ENCODE measurements at regions not wholly inside any gene's neighbourhood (a gene's known extent, or its start where the extent isn't known, plus 50 kb on each side); places are given as distances from the start of the nearest gene placed in this dataset.

DNA sequence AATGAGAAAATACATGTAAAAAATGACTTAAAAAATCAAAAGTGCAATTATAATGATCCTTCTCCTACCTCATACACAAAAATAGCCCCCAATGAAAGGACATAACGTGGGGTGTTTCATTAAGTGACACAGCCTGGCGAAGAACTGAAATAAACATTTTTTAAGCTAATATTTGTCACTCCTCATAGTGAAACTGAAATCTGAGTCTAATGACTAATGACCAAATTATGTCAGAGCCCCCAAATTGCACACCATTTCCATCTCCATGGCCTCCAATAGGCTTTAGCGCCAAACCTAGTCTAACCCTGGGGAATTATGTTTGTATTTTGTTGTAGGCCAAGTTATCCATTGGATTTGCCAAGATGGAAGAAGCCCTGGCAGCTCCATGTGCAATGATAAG lies 119.1 kb downstream of the WT1 start:
- DNase-seq, result no peak

DNA sequence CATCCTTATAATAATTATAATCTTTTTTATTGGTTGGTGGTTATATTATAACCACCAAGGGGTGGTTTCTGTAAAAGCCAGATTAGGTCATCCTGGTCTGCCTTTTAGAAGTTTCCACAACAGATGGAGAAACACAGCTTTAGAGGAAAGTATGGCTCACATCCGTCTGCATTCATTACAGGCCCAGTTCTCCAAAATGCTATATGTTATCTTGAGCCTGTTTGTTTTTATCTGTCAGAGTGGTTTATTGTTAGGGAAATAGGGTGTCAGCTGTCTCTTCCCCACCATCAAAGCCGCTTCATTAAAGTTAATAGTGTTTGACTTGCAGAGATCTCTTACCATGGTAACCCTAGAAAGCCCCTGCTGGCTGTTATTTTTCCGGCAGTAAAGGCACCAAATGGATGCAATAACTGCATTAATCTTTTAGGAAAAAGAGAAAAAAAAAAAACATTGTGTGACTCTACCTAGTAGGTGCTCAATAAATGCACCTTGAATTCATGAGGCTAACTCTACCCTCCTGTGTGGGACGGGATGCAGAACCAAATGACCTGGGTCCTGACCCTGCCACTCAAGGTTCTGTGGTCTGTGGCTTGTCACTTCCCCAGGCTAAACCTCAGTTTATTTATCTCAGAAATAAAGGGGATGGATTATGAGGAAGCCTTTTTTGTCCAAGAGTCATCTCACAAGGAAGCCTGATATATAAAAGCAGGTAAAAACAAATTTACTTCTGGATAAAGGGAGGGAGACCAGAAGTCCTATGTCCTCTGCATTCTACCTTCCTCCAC lies 118.3 kb downstream of the WT1 start:
- DNase-seq, result no peak

DNA sequence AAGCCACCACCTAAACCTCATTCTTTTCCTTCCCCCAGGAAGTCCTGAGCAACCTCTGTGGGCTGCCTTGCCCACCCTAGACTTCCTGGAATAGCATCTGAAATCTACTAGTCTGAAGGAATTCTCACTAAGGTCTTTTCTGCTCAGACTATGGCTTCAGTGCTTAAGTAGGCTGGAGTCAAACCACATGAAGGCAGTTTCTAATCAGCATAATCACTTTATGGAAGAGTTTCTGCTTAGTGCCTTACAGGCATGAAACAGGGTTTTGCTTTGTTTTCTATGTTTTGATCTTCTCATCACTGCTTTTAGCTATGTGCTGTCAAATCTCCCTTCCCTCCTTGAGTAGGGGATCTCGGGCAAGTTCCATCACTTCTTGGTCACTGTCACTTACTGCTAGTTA lies 117.7 kb downstream of the WT1 start:
- no peak for DNase-seq

- peak in 1 of 58 donors; percentile 7 for DNase-seq
Measured at GRCh38 chr11:32318071-32319055, 117.0 kb downstream of the WT1 start.

GRCh38 chr11:32323814-32324130 lies 111.6 kb downstream of the WT1 start:
- no peak for DNase-seq

DNA sequence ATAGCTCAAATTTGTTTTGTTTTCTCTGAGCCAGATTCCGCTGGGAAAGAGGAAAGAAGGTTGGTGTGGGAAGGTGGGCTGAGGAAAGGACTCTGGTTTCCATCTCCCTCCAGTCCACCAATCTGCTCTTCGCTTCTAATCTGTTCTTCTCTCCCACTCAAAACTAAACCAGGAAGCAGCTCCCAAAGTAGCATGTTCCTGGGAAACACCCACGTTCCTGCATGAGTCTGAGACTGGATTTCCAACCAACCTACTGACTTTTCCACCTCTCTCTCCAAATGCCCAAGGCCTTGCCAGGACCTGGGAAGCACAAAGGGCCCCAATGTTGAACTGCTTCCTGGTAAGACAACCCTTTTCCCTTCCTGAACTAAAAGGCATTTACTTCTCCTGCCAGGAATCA lies 110.2 kb downstream of the WT1 start:
- no peak for DNase-seq

DNA sequence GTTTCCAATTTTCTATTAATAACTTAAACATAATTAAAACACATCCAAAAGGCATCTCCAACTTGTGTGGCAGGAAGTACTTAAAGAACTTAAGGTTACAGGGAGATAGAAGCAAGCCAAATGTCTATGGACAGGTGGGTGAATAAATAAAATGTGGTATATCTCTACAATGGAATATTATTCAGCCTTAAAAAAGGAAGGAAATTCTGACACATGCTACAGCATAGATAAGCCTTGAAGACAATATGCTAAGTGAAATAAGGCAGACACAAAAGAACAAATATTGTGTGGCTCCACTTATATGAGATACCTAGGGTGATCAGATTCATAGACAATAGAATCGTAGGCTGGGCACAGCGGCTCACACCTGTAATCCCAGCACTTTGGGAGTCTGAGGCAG lies 109.6 kb downstream of the WT1 start:
- no peak for DNase-seq

GRCh38 chr11:32326522-32326921 lies 108.8 kb downstream of the WT1 start:
- DNase-seq, result no peak

DNA sequence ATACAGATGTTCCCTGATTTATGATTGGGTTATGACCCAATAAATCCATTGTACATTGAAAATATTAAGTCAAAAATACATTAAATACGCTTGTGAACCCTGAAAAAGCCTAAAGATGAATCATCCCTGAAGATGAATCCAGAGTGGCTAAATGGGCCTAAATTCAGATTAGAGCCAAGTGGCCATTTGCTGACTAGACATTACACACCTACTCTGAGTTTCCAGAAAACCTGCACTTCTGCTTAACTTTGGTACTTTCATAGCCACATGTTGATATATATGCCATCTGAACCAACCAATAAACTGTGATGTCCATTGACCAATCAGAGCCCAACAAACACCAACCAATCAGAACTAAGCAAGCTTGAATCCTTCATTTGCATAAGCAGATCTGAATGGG lies 106.9 kb downstream of the WT1 start:
- no peak for DNase-seq

GRCh38 chr11:32331098-32331497 lies 104.2 kb downstream of the WT1 start:
- no peak for DNase-seq

DNA sequence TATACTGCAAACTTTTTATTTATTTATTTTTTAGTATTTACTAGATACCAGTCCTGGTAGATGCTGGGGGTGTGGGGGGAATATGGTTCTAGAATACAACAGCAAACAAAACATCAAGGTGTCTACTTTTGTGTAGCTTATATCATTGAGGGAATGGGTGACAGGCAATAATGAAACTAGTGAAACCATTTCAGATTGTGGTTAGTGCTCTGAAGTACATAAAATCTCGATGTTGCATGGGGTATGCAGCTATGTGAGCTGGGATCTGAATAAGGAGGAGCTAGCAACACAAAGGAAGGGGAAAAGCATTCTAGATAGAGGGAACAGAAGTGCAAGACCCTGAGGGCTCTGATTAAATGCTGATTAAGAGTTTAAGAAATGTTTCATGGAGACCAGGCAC lies 103.5 kb downstream of the WT1 start:
- no peak for DNase-seq

GRCh38 chr11:32332990-32333319 lies 102.4 kb downstream of the WT1 start:
- no peak for DNase-seq

DNA sequence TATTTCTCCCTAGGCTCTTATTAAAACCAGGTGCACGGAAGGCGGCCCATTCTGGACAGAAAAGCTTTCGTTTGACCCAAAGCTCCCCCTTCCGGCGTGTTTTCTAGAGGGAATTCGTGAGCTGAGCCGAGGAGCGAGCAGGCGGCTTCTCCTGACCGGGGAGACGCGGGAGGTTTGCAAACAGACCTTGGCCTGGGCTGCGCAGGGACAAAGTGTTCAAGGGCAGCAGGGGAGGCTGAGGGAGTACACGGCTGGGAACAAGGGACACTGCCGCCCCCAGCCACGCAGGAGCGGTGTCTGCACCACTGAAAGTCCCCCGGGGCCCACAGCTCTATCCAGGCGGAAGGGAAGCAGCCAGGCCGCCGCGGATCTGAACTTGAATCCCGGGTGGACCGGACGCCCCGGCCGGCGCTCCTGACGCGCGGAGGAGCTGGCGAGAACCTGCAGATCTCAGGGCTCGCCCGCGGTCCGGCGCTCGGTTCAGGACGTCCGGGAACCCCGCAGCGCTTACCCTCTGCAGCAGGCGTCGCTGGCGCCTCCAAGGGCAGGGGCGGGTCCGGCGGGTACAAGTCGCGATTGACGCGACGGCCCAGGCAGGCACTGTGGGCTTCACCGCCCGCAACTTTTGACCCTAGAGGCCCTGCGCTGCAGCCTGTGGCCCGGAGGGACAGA lies 101.9 kb downstream of the WT1 start:
- DNase-seq, result peak in 44 of 58 donors; percentile 2 to 62 (median 22)

- no peak for DNase-seq
Measured at GRCh38 chr11:32334822-32335221, 100.5 kb downstream of the WT1 start.
